Breast epithelium (tissue), 4 donors: ENCODE measurements at regions not wholly inside any gene's neighbourhood (a gene's known extent, or its start where the extent isn't known, plus 50 kb on each side); places are given as distances from the start of the nearest gene placed in this dataset.
"Not testable (repeated sequence)": the region's sequence is repeated elsewhere in the genome, so short reads cannot be mapped to it uniquely, and the experiment has no call there.

Experiments
- DNase-seq, 2 donors: peaks; one replicate each; pipeline ENCODE4 v3.0.0-alpha.2; 2019; ENCODE audit warnings: low spot score in 2 of 2
- H3K27ac ChIP-seq, 2 donors: fragments of 200-600 bp; sonication (generic) in 1 of 2; one replicate each; pipeline ENCODE4 v1.5.1; 2016 to 2019; ENCODE audit warnings: mild to moderate bottlenecking in 1 of 2
- H3K27me3 ChIP-seq, 2 donors: fragments of 200-600 bp; sonication (generic) in 1 of 2; one replicate each; pipeline versions ENCODE4 v1.5.1 to v1.6.0; 2017 to 2019; ENCODE audit warnings: control low read depth in 1 of 2, mild to moderate bottlenecking in 1 of 2
- H3K36me3 ChIP-seq: fragments of 200-600 bp; one replicate; pipeline ENCODE4 v1.5.1; 2019
- H3K4me1 ChIP-seq, 2 donors: fragments of 200-600 bp; sonication (generic); one replicate each; pipeline ENCODE4 v1.5.1; 2016 to 2019; ENCODE audit warnings: control low read depth in 1 of 2
- H3K4me3 ChIP-seq, 3 donors: fragments of 200-600 bp; sonication (generic); 1 replicate in 2 of 3; 2 replicates in 1 of 3; pipeline ENCODE4 v1.5.1; 2016 to 2019; ENCODE audit warnings: mild to moderate bottlenecking in 3 of 3, moderate library complexity in 2 of 3
- H3K9me3 ChIP-seq, 2 donors: fragments of 200-600 bp; sonication (generic) in 1 of 2; one replicate each; pipeline ENCODE4 v1.5.1; 2016 to 2019; ENCODE audit warnings: control low read depth in 1 of 2
- POLR2A ChIP-seq: fragments of 450-650 bp; IDR thresholded peaks from one replicate; pipeline ENCODE4 v1.6.1; 2016; ENCODE audit warnings: antibody characterized with exemption, mild to moderate bottlenecking, moderate library complexity
- POLR2AphosphoS5 ChIP-seq, 3 donors: sonication (generic); formaldehyde crosslinking; IDR thresholded peaks; one replicate each; pipeline ENCODE4 v1.6.1; 2017; ENCODE audit warnings: antibody characterized with exemption in 3 of 3
- intact Hi-C: fragments of 100-400 bp; cut with DNase I; formaldehyde crosslinking; loops from one replicate; pipeline ENCODE4 v1.15.1; 2023; ENCODE audit warnings: low total_unique reads
- TF ChIP-seq, protein P1 (sequence below), 3 donors: fragments of 450-650 bp; IDR thresholded peaks; one replicate each; pipeline ENCODE4 v1.5.1; 2016 to 2017; ENCODE audit warnings: antibody characterized with exemption in 3 of 3, mild to moderate bottlenecking in 3 of 3, moderate library complexity in 3 of 3

GRCh38 chr6:88426005-88426404, 259.9 kb upstream of the CNR1 start:
- TF ChIP-seq POLR2AphosphoS5 (IDR thresholded peaks at IDR 0.05) (no peak), POLR2A (no peak)
- TF ChIP-seq, protein P1, sequence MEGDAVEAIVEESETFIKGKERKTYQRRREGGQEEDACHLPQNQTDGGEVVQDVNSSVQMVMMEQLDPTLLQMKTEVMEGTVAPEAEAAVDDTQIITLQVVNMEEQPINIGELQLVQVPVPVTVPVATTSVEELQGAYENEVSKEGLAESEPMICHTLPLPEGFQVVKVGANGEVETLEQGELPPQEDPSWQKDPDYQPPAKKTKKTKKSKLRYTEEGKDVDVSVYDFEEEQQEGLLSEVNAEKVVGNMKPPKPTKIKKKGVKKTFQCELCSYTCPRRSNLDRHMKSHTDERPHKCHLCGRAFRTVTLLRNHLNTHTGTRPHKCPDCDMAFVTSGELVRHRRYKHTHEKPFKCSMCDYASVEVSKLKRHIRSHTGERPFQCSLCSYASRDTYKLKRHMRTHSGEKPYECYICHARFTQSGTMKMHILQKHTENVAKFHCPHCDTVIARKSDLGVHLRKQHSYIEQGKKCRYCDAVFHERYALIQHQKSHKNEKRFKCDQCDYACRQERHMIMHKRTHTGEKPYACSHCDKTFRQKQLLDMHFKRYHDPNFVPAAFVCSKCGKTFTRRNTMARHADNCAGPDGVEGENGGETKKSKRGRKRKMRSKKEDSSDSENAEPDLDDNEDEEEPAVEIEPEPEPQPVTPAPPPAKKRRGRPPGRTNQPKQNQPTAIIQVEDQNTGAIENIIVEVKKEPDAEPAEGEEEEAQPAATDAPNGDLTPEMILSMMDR (IDR thresholded peaks at IDR 0.05), result no peak
- no peak overlapping the region for H3K4me3 ChIP-seq
- H3K27me3 ChIP-seq, result no peaks in the 10 kb centered on the region
- H3K27ac ChIP-seq, result no peak overlapping the region
- DNase-seq, result no peak
- no peaks in the 10 kb centered on the region for H3K4me1 ChIP-seq
- no peaks in the 10 kb centered on the region for H3K9me3 ChIP-seq
- no peaks in the 10 kb centered on the region for H3K36me3 ChIP-seq
- intact Hi-C loops, result loop anchor here (10.0 kb wide), 1 partner anchor 1631 kb away; no protein-coding TSS in a partner anchor

DNA sequence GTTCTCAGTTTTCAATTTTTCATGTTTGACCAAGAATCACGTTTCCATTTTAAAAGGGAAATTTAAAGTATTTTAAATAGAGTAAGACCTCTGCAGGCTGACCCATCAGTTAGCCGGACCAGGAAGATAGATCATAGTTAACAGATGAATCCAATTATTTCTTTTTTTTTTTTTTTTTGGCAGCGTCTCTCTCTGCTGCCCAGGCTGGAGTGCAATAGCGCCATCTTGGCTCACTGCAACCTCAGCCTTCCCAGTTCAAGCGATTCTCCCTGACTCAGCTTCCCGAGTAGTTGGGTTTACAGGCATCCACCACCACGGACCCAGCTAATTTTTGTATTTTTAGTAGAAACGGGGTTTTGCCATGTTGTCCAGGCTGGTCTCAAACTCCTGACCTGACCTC, 256.7 kb upstream of the CNR1 start:
- TF ChIP-seq POLR2A (no peak), POLR2AphosphoS5 (IDR thresholded peaks at IDR 0.05) (no peak)
- TF ChIP-seq, protein P1 (IDR thresholded peaks at IDR 0.05), result no peak
- Histone ChIP-seq H3K4me3 (no peak overlapping the region), H3K36me3 (no peaks in the 10 kb centered on the region), H3K27me3 (no peaks in the 10 kb centered on the region), H3K27ac (no peak overlapping the region), H3K9me3 (no peaks in the 10 kb centered on the region), H3K4me1 (no peaks in the 10 kb centered on the region)
- no peak for DNase-seq
- intact Hi-C loops, result loop anchor here (10.0 kb wide), 1 partner anchor 1628 kb away; no protein-coding TSS in a partner anchor

DNA sequence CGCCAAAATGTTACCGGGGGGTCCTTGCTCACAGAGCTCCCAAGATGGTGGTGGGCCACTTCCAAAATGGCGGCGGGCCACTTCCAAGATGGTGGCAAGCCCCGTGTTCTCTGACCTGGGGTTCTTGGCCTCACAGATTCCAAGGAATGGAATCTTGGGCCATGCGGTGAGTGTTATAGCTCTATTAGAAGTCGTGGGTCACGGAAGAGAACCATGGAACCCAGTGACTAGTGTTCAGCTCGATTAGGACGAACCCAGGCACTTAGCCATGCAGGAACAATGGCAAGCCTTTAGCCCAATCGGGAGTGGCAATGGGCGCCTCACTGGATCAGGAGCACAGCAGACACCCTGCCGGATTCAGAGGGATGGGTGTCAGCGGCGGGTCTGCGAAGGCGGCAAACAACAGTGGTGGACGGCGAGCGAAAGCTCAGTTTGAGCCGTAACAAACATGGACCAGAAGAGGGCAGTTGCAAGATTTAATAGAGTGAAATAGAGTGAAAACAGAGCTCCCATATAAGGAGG, 254.9 kb upstream of the CNR1 start:
- H3K9me3 ChIP-seq, H3K4me3 ChIP-seq, DNase-seq, H3K27ac ChIP-seq, H3K4me1 ChIP-seq, H3K36me3 ChIP-seq, H3K27me3 ChIP-seq: not testable (repeated sequence)
- intact Hi-C loops, result loop anchor here (10.0 kb wide), 1 partner anchor 1626 kb away; no protein-coding TSS in a partner anchor

DNA sequence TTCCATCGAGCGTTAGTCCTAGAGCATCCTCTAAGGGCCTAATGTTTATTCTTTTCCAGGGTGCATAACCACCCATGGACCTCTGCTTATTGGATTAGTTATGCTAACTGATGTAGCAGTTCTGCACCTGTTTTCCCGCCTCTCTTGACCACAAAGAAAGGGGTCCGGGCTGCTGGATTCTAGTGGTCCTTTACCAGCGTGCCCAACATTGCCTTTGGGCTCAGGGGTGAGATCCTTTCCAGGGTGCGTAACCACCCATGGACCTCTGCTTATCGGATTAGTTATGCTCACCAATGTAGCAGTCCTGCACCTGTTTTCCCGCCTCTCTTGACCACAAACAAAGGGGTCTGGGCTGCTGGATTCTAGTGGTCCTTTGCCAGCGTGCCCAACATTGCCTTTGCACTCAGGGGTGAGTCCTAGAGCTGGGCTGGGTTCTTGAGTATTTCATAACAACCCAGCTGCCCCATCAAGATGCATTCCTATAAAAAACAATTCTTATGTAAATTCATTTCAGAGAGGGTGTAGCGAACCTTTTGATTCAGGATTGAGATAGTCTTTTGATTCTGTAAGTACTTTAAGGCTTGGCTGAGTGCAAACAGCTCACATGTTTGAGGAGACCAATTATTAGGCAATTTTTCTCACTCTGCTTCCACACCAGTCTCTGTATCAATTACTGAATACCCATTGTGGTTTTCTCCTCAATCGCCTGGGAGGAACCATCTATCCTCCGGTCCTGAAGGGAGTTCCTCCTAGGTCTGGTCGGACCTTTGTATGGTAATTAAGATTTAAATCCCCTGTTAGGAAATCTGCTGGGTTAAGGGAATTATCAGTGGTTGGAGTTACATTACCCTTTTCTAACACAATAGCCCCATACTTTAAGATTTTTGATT, 253.0 kb upstream of the CNR1 start:
- H3K4me1 ChIP-seq, intact Hi-C loops, DNase-seq: not testable (repeated sequence)

GRCh38 chr6:88417361-88417760, 251.2 kb upstream of the CNR1 start:
- H3K36me3 ChIP-seq, H3K9me3 ChIP-seq, intact Hi-C loops, H3K4me1 ChIP-seq, DNase-seq, H3K27ac ChIP-seq, H3K4me3 ChIP-seq, H3K27me3 ChIP-seq: not testable (repeated sequence)

More for the DNA sequence above, 253.0 kb upstream of the CNR1 start:
- H3K27me3 ChIP-seq, H3K36me3 ChIP-seq, H3K4me3 ChIP-seq, H3K27ac ChIP-seq, H3K9me3 ChIP-seq: not testable (repeated sequence)

GRCh38 chr6:88413459-88413858, 247.3 kb upstream of the CNR1 start:
- intact Hi-C loops, result no loop called here
- Histone ChIP-seq H3K4me3 (no peak overlapping the region), H3K27me3 (no peaks in the 10 kb centered on the region), H3K4me1 (no peaks in the 10 kb centered on the region), H3K36me3 (no peaks in the 10 kb centered on the region), H3K9me3 (no peaks in the 10 kb centered on the region), H3K27ac (no peak overlapping the region)
- TF ChIP-seq POLR2A (no peak), POLR2AphosphoS5 (IDR thresholded peaks at IDR 0.05) (no peak)
- TF ChIP-seq, protein P1 (IDR thresholded peaks at IDR 0.05), result no peak
- DNase-seq, result no peak

- H3K36me3 ChIP-seq, H3K27me3 ChIP-seq, H3K4me3 ChIP-seq, H3K27ac ChIP-seq, intact Hi-C loops, H3K4me1 ChIP-seq, DNase-seq, H3K9me3 ChIP-seq: not testable (repeated sequence)
Observed at GRCh38 chr6:88408355-88408754, 242.2 kb upstream of the CNR1 start.

GRCh38 chr6:88406674-88407073, 240.5 kb upstream of the CNR1 start:
- H3K36me3 ChIP-seq, H3K9me3 ChIP-seq, DNase-seq, H3K27me3 ChIP-seq, H3K27ac ChIP-seq, H3K4me1 ChIP-seq, intact Hi-C loops, H3K4me3 ChIP-seq: not testable (repeated sequence)
